H1 (cell line): ENCODE measurements at regions not wholly inside any gene's neighbourhood (a gene's known extent, or its start where the extent isn't known, plus 50 kb on each side); places are given as distances from the start of the nearest gene placed in this dataset.

ENCODE experiments used
- CTCF ChIA-PET: fragments of 300-600 bp; sonication (Branson Sonifier 250); formaldehyde crosslinking; loops from one replicate; lab custom pipeline; 2021; ENCODE audit not compliant: partially characterized antibody; lab: Charles Lee
- POLR2A ChIA-PET: fragments of 300-600 bp; sonication (Branson Sonifier 250); formaldehyde crosslinking; loops from one replicate; lab custom pipeline; 2021; ENCODE audit warnings: inconsistent platforms; ENCODE audit not compliant: partially characterized antibody; lab: Charles Lee
- DNase-seq, 2 experiments: peaks; one replicate each; pipeline versions ENCODE4 v3.0.0 to v3.0.0-alpha.2; 2010 to 2022; ENCODE audit warnings: low spot score in 2 of 2, low read depth in 1 of 2, mixed read lengths in 1 of 2
- FAIRE-seq: peaks from 2 replicates; lab custom pipeline; 2011; peaks lifted over from hg19 to GRCh38; lab: Jason Lieb, UNC
- H2AFZ ChIP-seq: 2 replicates; pipeline ENCODE4 v1.8.1; 2012; ENCODE audit warnings: low read length, inconsistent platforms
- H2AK5ac ChIP-seq: 2 replicates; pipeline ENCODE4 v1.6.1; 2013; ENCODE audit warnings: low read depth, low read length
- H2BK120ac ChIP-seq: replicated peaks from 2 replicates; pipeline ENCODE3; 2013; ENCODE audit warnings: low read depth, low read length, inconsistent platforms
- H2BK12ac ChIP-seq: 2 replicates; pipeline ENCODE4 v1.6.1; 2013; ENCODE audit warnings: low read depth, low read length
- H2BK15ac ChIP-seq: 2 replicates; pipeline ENCODE4 v1.6.1; 2013; ENCODE audit warnings: low read length
- H2BK20ac ChIP-seq: 2 replicates; pipeline ENCODE4 v1.6.1; 2013; ENCODE audit warnings: low read length
- H2BK5ac ChIP-seq: 2 replicates; pipeline ENCODE4 v1.6.1; 2013; ENCODE audit warnings: low read depth, low read length
- H3K14ac ChIP-seq: 2 replicates; pipeline ENCODE4 v1.6.1; 2013; ENCODE audit warnings: inconsistent platforms; ENCODE audit not compliant: insufficient read length
- H3K18ac ChIP-seq: 2 replicates; pipeline ENCODE4 v1.6.1; 2013; ENCODE audit warnings: low read length; ENCODE audit errors: extremely low read depth
- H3K23ac ChIP-seq: 2 replicates; pipeline ENCODE4 v1.6.1; 2013; ENCODE audit warnings: inconsistent platforms; ENCODE audit not compliant: insufficient read length
- H3K23me2 ChIP-seq: 2 replicates; pipeline ENCODE4 v1.6.1; 2013; ENCODE audit warnings: low read depth, low read length
- H3K27ac ChIP-seq: 2 replicates; pipeline ENCODE4 v1.6.1; 2011; ENCODE audit warnings: low read depth, low read length, inconsistent platforms
- H3K27me3 ChIP-seq, 4 experiments: replicated peaks in 1 of 4; 1 replicate in 1 of 4; 2 replicates in 3 of 4; pipeline versions ENCODE4 v1.6.1 to v1.8.1; 2011 to 2013; ENCODE audit warnings: low read length in 3 of 4, mild to moderate bottlenecking in 3 of 4, inconsistent platforms in 2 of 4, mixed read lengths in 2 of 4, moderate library complexity in 1 of 4; ENCODE audit not compliant: control insufficient read depth in 3 of 4, insufficient read depth in 3 of 4; ENCODE audit errors: extremely low read depth in 1 of 4
- H3K36me3 ChIP-seq, 4 experiments: 2 replicates each; pipeline versions ENCODE4 v1.6.1 to v1.8.1; 2011 to 2013; ENCODE audit warnings: mild to moderate bottlenecking in 4 of 4, low read length in 3 of 4, moderate library complexity in 2 of 4, control low read depth in 1 of 4, inconsistent platforms in 1 of 4; ENCODE audit not compliant: insufficient read depth in 4 of 4, control insufficient read depth in 2 of 4
- H3K4ac ChIP-seq: replicated peaks from 2 replicates; pipeline ENCODE3; 2013; ENCODE audit warnings: low read length, low read depth, mixed read lengths, inconsistent platforms; ENCODE audit not compliant: insufficient read length
- H3K4me1 ChIP-seq, 4 experiments: replicated peaks in 1 of 4; 1 replicate in 1 of 4; 2 replicates in 3 of 4; pipeline versions ENCODE4 v1.6.1 to v1.8.1; 2011 to 2013; ENCODE audit warnings: low read length in 3 of 4, inconsistent platforms in 2 of 4, mixed read lengths in 1 of 4; ENCODE audit not compliant: insufficient read depth in 4 of 4, control insufficient read depth in 3 of 4
- H3K4me2 ChIP-seq, 2 experiments: 2 replicates each; pipeline versions ENCODE4 v1.6.1 to v1.8.1; 2011 to 2013; ENCODE audit warnings: low read depth in 2 of 2, low read length in 2 of 2, control low read depth in 1 of 2, inconsistent platforms in 1 of 2, mild to moderate bottlenecking in 1 of 2; ENCODE audit not compliant: insufficient read depth in 1 of 2
- H3K4me3 ChIP-seq, 4 experiments: fragments of 200-600, 300-600 bp in 1 of 4; sonication (generic), shearing (Covaris generic), sonication (Bioruptor Twin) in 1 of 4; 2 replicates each; pipeline versions ENCODE4 v1.5.1 to v1.8.1; 2011 to 2016; ENCODE audit warnings: low read length in 4 of 4, low read depth in 3 of 4, control low read depth in 2 of 4, inconsistent platforms in 2 of 4, mild to moderate bottlenecking in 2 of 4, mixed read lengths in 1 of 4, moderate library complexity in 1 of 4; ENCODE audit not compliant: insufficient read depth in 2 of 4; ENCODE audit errors: extremely low read depth in 1 of 4
- H3K56ac ChIP-seq: replicated peaks from 2 replicates; pipeline ENCODE3; 2013; ENCODE audit warnings: low read depth, mild to moderate bottlenecking, mixed read lengths, low read length, inconsistent platforms; ENCODE audit not compliant: insufficient read length
- H3K79me1 ChIP-seq: 2 replicates; pipeline ENCODE4 v1.6.1; 2013; ENCODE audit warnings: low read depth, low read length, control low read depth
- H3K79me2 ChIP-seq, 2 experiments: 2 replicates each; pipeline versions ENCODE4 v1.6.1 to v1.8.1; 2012 to 2013; ENCODE audit warnings: low read length in 2 of 2, mild to moderate bottlenecking in 2 of 2, inconsistent platforms in 1 of 2; ENCODE audit not compliant: insufficient read depth in 2 of 2, control insufficient read depth in 1 of 2
- H3K9ac ChIP-seq, 4 experiments: replicated peaks in 1 of 4; 1 replicate in 1 of 4; 2 replicates in 3 of 4; pipeline versions ENCODE4 v1.6.1 to v1.8.1; 2011 to 2013; ENCODE audit warnings: low read depth in 3 of 4, low read length in 3 of 4, control low read depth in 2 of 4, mild to moderate bottlenecking in 2 of 4, moderate library complexity in 2 of 4, inconsistent platforms in 1 of 4; ENCODE audit errors: extremely low read depth in 1 of 4
- H3K9me3 ChIP-seq, 2 experiments: 2 replicates each; pipeline versions ENCODE4 v1.6.1 to v1.8.1; 2012 to 2013; ENCODE audit warnings: mild to moderate bottlenecking in 2 of 2, moderate library complexity in 2 of 2, control low read depth in 1 of 2, inconsistent platforms in 1 of 2, low read depth in 1 of 2, low read length in 1 of 2, mixed read lengths in 1 of 2; ENCODE audit not compliant: insufficient read depth in 2 of 2
- H4K20me1 ChIP-seq, 2 experiments: replicated peaks in 1 of 2; 2 replicates each; pipeline versions ENCODE3 to v1.8.1; 2011 to 2013; ENCODE audit warnings: inconsistent platforms in 2 of 2, low read length in 2 of 2, mild to moderate bottlenecking in 1 of 2; ENCODE audit not compliant: insufficient read depth in 2 of 2, control insufficient read depth in 1 of 2
- H4K5ac ChIP-seq: 2 replicates; pipeline ENCODE4 v1.6.1; 2013; ENCODE audit warnings: low read length, low read depth, mixed read lengths, inconsistent platforms; ENCODE audit not compliant: insufficient read length
- H4K8ac ChIP-seq: 2 replicates; pipeline ENCODE4 v1.8.0; 2013; ENCODE audit warnings: mild to moderate bottlenecking, moderate library complexity, low read length, inconsistent platforms; ENCODE audit not compliant: insufficient read depth; ENCODE audit errors: extremely low read depth
- H4K91ac ChIP-seq: replicated peaks from 2 replicates; pipeline ENCODE3; 2013; ENCODE audit warnings: low read length, mixed read lengths, inconsistent platforms; ENCODE audit not compliant: insufficient read length
- BCL11A ChIP-seq, 2 experiments: IDR thresholded peaks; one replicate each; pipeline ENCODE4 v1.6.1; 2011; ENCODE audit warnings: low read depth in 2 of 2, low read length in 2 of 2, mild to moderate bottlenecking in 2 of 2
- GTF2F1 ChIP-seq: IDR thresholded peaks from 2 replicates; pipeline ENCODE4 v1.6.1; 2012; ENCODE audit warnings: low read depth, low read length, improper control_type of control experiment, borderline replicate concordance
- HDAC2 ChIP-seq, 2 experiments: fragments of 300-600 bp in 1 of 2; sonication (generic) in 1 of 2; IDR thresholded peaks; 2 replicates each; pipeline ENCODE4 v1.6.1; 2011 to 2012; ENCODE audit warnings: low read depth in 2 of 2, low read length in 2 of 2, mild to moderate bottlenecking in 2 of 2, moderate library complexity in 2 of 2, borderline replicate concordance in 1 of 2, inconsistent platforms in 1 of 2
- RBBP5 ChIP-seq: IDR thresholded peaks from 2 replicates; pipeline ENCODE4 v1.7.1; 2012; ENCODE audit warnings: low read depth, mild to moderate bottlenecking, inconsistent platforms, low read length, moderate library complexity, borderline replicate concordance
- SAP30 ChIP-seq: fragments of 300-600 bp; sonication (generic); IDR thresholded peaks from 2 replicates; pipeline ENCODE4 v1.7.1; 2012; ENCODE audit warnings: low read length, moderate library complexity, mild to moderate bottlenecking, inconsistent platforms; ENCODE audit not compliant: insufficient read depth, insufficient replicate concordance
- SP4 ChIP-seq: IDR thresholded peaks from 2 replicates; pipeline ENCODE4 v1.6.1; 2012; ENCODE audit warnings: low read length, inconsistent platforms
- ZNF274 ChIP-seq: IDR thresholded peaks from 2 replicates; pipeline ENCODE4 v1.7.0; 2012; ENCODE audit warnings: low read length, borderline replicate concordance; ENCODE audit errors: extremely low read depth
- WGBS, 2 experiments: shearing (Covaris generic) in 1 of 2; methylation state at CpG; one replicate each; pipeline versions ENCODE4 v1.1.6 to v1.1.7; 2013 to 2015; ENCODE audit warnings: low lambda C conversion rate in 2 of 2, mixed read lengths in 2 of 2, inconsistent platforms in 1 of 2, low coverage in 1 of 2, missing lambda C conversion rate in 1 of 2; ENCODE audit not compliant: insufficient replicate concordance in 2 of 2, insufficient coverage in 1 of 2, insufficient read length in 1 of 2; ENCODE audit errors: extremely low coverage in 1 of 2, missing lambda C conversion rate in 1 of 2; 5-methylcytosine and 5-hydroxymethylcytosine counted together

DNA sequence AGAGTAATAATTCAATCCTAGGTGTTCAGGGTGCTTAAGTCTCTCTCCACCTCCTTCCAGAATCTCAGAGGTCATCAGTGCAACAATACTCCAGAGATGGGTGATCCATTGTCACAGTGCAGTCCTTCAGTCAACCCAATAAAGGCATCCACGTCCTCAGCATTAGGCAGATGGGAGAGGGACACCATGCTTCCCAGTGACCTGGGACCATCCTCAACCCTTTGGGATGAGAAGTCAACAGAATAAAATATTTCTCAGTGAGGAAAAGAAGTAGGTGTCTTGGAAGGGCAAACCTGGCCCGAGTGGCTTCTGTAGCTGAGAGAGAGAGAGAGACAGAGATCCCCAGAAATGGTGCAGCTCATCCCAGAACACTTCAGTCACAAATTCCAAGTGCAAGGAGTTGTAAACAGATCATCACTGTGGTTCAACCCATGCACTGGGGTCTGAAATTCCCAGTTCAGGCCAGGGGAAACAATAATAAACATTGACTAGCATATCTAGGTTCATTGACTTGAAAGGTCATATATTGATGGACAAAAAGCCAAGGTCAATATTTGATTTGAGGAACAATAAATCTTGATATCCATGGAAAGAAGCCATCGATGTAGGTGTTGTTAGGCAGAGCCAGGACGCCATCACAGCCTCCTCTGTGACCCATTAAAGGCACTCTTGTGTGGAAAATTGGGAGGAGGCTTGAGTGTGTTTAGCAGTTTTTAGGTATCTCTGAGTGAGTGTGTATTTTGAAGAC is 256.0 kb upstream of the ZMIZ1 start:
- H3K27me3 ChIP-seq = no peaks in the 10 kb centered on the region
- H2BK15ac ChIP-seq = no peak overlapping the region
- ChIA-PET POLR2A (no interaction called here), CTCF (interaction anchor here (0.8 kb wide), 1 partner anchor 38 kb away, joined by 3 read pairs; no protein-coding TSS in a partner anchor)
- H3K9ac ChIP-seq = no peak overlapping the region
- H3K56ac ChIP-seq = no peak overlapping the region
- H3K79me2 ChIP-seq = no peaks in the 10 kb centered on the region
- no peaks in the 10 kb centered on the region for H3K36me3 ChIP-seq
- no peak overlapping the region for H3K4me2 ChIP-seq
- H3K4me3 ChIP-seq = no peak overlapping the region
- no peak overlapping the region for H2AK5ac ChIP-seq
- H3K14ac ChIP-seq = no peak overlapping the region
- peaks cover 0 to 5% (median 3%) of the 10 kb centered on the region in 4 experiments; a peak in 2 of 7 replicates for H3K4me1 ChIP-seq
- H4K91ac ChIP-seq = no peak overlapping the region
- H2BK120ac ChIP-seq = no peak overlapping the region
- H3K4ac ChIP-seq = no peak overlapping the region
- FAIRE-seq = no peak
- no peaks in the 10 kb centered on the region for H3K79me1 ChIP-seq
- no peak overlapping the region for H2BK20ac ChIP-seq
- no peak overlapping the region for H3K27ac ChIP-seq
- peaks cover 0 to 1% of the 10 kb centered on the region in 2 experiments for H4K20me1 ChIP-seq
- no peak overlapping the region for H4K5ac ChIP-seq
- no peaks in the 10 kb centered on the region; the same call in 1 of the 2 replicates for H3K23me2 ChIP-seq
- 86% methylated on average over 4 of the region's 4 CpGs; no CpG with 5 or more reads in 1 of the 2 experiments for WGBS, 2 experiments
- no peaks in the 10 kb centered on the region for H3K9me3 ChIP-seq
- H3K18ac ChIP-seq = no peak overlapping the region
- H2BK12ac ChIP-seq = no peak overlapping the region
- no peak overlapping the region for H2AFZ ChIP-seq
- no peak for TF ChIP-seq SAP30
- no peak for TF ChIP-seq HDAC2 (IDR thresholded peaks at IDR 0.05; ENCODE audit: borderline replicate concordance in 1 of 2, low read depth in 2 of 2, low read length in 2 of 2)
- TF ChIP-seq ZNF274 = no peak
- TF ChIP-seq RBBP5 = no peak
- no peak for TF ChIP-seq BCL11A (IDR thresholded peaks at IDR 0.05; ENCODE audit: low read depth in 2 of 2, low read length in 2 of 2)
- TF ChIP-seq GTF2F1 = no peak
- TF ChIP-seq SP4 = no peak
- H2BK5ac ChIP-seq = no peak overlapping the region
- H3K23ac ChIP-seq = no peak overlapping the region
- DNase-seq = no peak
- no peak overlapping the region for H4K8ac ChIP-seq
